ENCODE measurements at regions not wholly inside any gene's neighbourhood (a gene's known extent, or its start where the extent isn't known, plus 50 kb on each side); places are given as distances from the start of the nearest gene placed in this dataset.
A peak's percentile ranks its signal among the peaks of the same experiment; 100 is the strongest.

- TF ChIP-seq CTCF (IDR thresholded peaks at IDR 0.05; ENCODE audit: borderline replicate concordance, extremely low read depth, insufficient read depth): no peak
- H3K9me3 ChIP-seq (ENCODE audit: control insufficient read depth in 2 of 3, insufficient read depth in 1 of 3, low read length in 3 of 3): no peaks in the 10 kb centered on the region
- intact Hi-C loops (cut with DNase I): no loop called here
- no peak overlapping the region for H3K27ac ChIP-seq (ENCODE audit: low read depth in 2 of 2, low read length in 2 of 2)
- H3K4me1 ChIP-seq (ENCODE audit: control insufficient read depth in 2 of 3, insufficient read depth in 2 of 3, low read depth in 1 of 3, low read length in 3 of 3): no peaks in the 10 kb centered on the region
- DNase-seq: peak in 1 of 5 donors; percentile 51
- no peak overlapping the region for H3K4me3 ChIP-seq (ENCODE audit: low read length in 3 of 3)
- no peak overlapping the region for H3K9ac ChIP-seq (ENCODE audit: low read length in 3 of 3)
- FAIRE-seq: no peak
- H3K36me3 ChIP-seq (ENCODE audit: control insufficient read depth in 2 of 3, insufficient read depth in 3 of 3, low read length in 3 of 3): no peaks in the 10 kb centered on the region
- no peaks in the 10 kb centered on the region for H3K27me3 ChIP-seq (ENCODE audit: control insufficient read depth, insufficient read depth, low read length)
These were observed 71.5 kb upstream of the KLF13 start for GRCh38 chr15:31255176-31255510.

GRCh38 chr15:31255732-31256377 lies 70.8 kb upstream of the KLF13 start:
- FAIRE-seq (no peak), DNase-seq (peak in 1 of 5 donors; percentile 38)
- intact Hi-C loops (cut with DNase I): no loop called here
- Histone ChIP-seq H3K36me3 (ENCODE audit: control insufficient read depth in 2 of 3, insufficient read depth in 3 of 3, low read length in 3 of 3) (no peaks in the 10 kb centered on the region), H3K4me1 (ENCODE audit: control insufficient read depth in 2 of 3, insufficient read depth in 2 of 3, low read depth in 1 of 3, low read length in 3 of 3) (no peaks in the 10 kb centered on the region), H3K27ac (ENCODE audit: low read depth in 2 of 2, low read length in 2 of 2) (no peak overlapping the region), H3K4me3 (ENCODE audit: low read length in 3 of 3) (no peak overlapping the region), H3K27me3 (ENCODE audit: control insufficient read depth, insufficient read depth, low read length) (no peaks in the 10 kb centered on the region), H3K9ac (ENCODE audit: low read length in 3 of 3) (no peak overlapping the region), H3K9me3 (ENCODE audit: control insufficient read depth in 2 of 3, insufficient read depth in 1 of 3, low read length in 3 of 3) (no peaks in the 10 kb centered on the region)
- TF ChIP-seq CTCF (IDR thresholded peaks at IDR 0.05; ENCODE audit: borderline replicate concordance, extremely low read depth, insufficient read depth): no peak

- no peaks in the 10 kb centered on the region for H3K9me3 ChIP-seq (ENCODE audit: control insufficient read depth in 2 of 3, insufficient read depth in 1 of 3, low read length in 3 of 3)
- TF ChIP-seq CTCF (IDR thresholded peaks at IDR 0.05; ENCODE audit: borderline replicate concordance, extremely low read depth, insufficient read depth): no peak
- H3K36me3 ChIP-seq (ENCODE audit: control insufficient read depth in 2 of 3, insufficient read depth in 3 of 3, low read length in 3 of 3): no peaks in the 10 kb centered on the region
- no peaks in the 10 kb centered on the region for H3K27me3 ChIP-seq (ENCODE audit: control insufficient read depth, insufficient read depth, low read length)
- H3K9ac ChIP-seq (ENCODE audit: low read length in 3 of 3): no peak overlapping the region
- no peak for FAIRE-seq
- peak in 2 of 5 donors; percentile 4 to 45 for DNase-seq
- intact Hi-C loops (cut with DNase I): no loop called here
- H3K4me1 ChIP-seq (ENCODE audit: control insufficient read depth in 2 of 3, insufficient read depth in 2 of 3, low read depth in 1 of 3, low read length in 3 of 3): peaks cover 0 to 3% (median 0%) of the 10 kb centered on the region in 3 donors
- no peak overlapping the region for H3K27ac ChIP-seq (ENCODE audit: low read depth in 2 of 2, low read length in 2 of 2)
- H3K4me3 ChIP-seq (ENCODE audit: low read length in 3 of 3): no peak overlapping the region
These were observed 70.0 kb upstream of the KLF13 start for GRCh38 chr15:31256378-31257265.
